T-helper 17 cell (primary cell): ENCODE measurements at regions not wholly inside any gene's neighbourhood (a gene's known extent, or its start where the extent isn't known, plus 50 kb on each side); places are given as distances from the start of the nearest gene placed in this dataset.
"Not testable (repeated sequence)": the region's sequence is repeated elsewhere in the genome, so short reads cannot be mapped to it uniquely, and the experiment has no call there.

Experiments used
- ATAC-seq: fragments of 150-1000 bp; cut with Tn5 transposase; 2 replicates; pipeline ENCODE4 v1.10.0; 2021; ENCODE audit warnings: mild to moderate bottlenecking, moderate library complexity
- DNase-seq, 3 donors: peaks; one replicate each; pipeline versions ENCODE4 v3.0.0 to v3.0.0-alpha.2; 2020 to 2021
- H3K9me3 ChIP-seq: one replicate; pipeline ENCODE4 v1.7.0; 2013; ENCODE audit warnings: low read length, mild to moderate bottlenecking; ENCODE audit not compliant: control insufficient read depth, poor library complexity, severe bottlenecking
- H3K27ac Mint-ChIP-seq: one replicate; pipeline ENCODE4 v1.8.0; 2022; ENCODE audit warnings: mild to moderate bottlenecking, moderate library complexity, mixed read lengths
- H3K27me3 Mint-ChIP-seq: one replicate; pipeline ENCODE4 v1.8.0; 2022; ENCODE audit warnings: mixed read lengths
- H3K36me3 Mint-ChIP-seq: one replicate; pipeline ENCODE4 v1.8.0; 2022; ENCODE audit warnings: low read depth, mixed read lengths
- H3K4me1 Mint-ChIP-seq: one replicate; pipeline ENCODE4 v1.8.0; 2022; ENCODE audit warnings: mild to moderate bottlenecking, mixed read lengths
- H3K4me3 Mint-ChIP-seq: one replicate; pipeline ENCODE4 v1.8.0; 2022; ENCODE audit warnings: mild to moderate bottlenecking, moderate library complexity, mixed read lengths

DNA sequence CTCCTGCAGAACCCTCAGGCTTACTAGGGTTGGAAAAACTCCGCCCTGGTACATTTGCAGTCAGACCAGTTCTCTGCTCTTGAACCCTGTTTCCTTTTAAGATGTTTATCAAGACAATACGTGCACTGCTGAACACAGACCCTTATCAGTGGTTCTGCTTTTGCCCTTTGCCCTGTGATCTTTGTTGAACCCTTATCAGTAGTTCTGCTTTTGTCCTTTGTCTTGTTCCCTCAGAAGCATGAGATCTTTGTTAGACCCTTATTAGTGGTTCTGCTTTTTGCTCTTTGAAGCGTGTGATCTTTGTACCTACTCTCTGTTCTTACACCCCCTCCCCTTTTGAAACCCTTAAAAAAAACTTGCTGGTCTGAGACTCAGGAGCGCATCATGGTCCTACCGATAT is 457.5 kb upstream of the FSHR start:
- not testable (repeated sequence) for H3K9me3 ChIP-seq, DNase-seq, H3K4me3 Mint-ChIP-seq, H3K27ac Mint-ChIP-seq, ATAC-seq, H3K36me3 Mint-ChIP-seq, H3K4me1 Mint-ChIP-seq, H3K27me3 Mint-ChIP-seq

DNA sequence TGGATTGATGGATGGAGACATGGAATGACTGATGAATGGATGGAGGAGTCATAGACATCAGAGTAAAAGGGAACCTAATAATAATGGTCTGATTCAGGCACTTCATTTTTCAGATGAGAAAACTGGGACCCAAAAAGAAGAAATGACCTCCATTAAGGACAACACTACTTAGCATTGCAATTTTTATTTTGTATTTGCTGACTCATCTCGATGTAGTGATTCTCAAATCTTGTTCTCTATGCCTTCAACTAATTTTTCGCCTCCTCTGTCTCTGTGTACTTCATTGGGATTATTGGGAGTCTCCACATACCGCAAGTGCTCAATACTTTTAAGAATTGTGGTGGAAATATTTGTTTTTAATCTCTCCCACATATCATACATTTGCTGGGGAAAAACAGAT is 446.2 kb upstream of the FSHR start:
- no peaks in the 10 kb centered on the region for H3K9me3 ChIP-seq
- no peak for DNase-seq
- Mint-ChIP-seq H3K36me3 (no peaks in the 10 kb centered on the region), H3K27me3 (no peaks in the 10 kb centered on the region), H3K4me1 (no peaks in the 10 kb centered on the region), H3K4me3 (no peak overlapping the region), H3K27ac (no peak overlapping the region)
- no peak for ATAC-seq

- no peaks in the 10 kb centered on the region for H3K4me1 Mint-ChIP-seq
- H3K27ac Mint-ChIP-seq = no peak overlapping the region
- H3K4me3 Mint-ChIP-seq = no peak overlapping the region
- H3K9me3 ChIP-seq = no peaks in the 10 kb centered on the region
- DNase-seq (no peak), ATAC-seq (no peak)
- H3K27me3 Mint-ChIP-seq = no peaks in the 10 kb centered on the region
- no peaks in the 10 kb centered on the region for H3K36me3 Mint-ChIP-seq
These were observed 443.9 kb upstream of the FSHR start for GRCh38 chr2:49598231-49598630.

GRCh38 chr2:49585921-49586320 is 431.6 kb upstream of the FSHR start:
- DNase-seq (no peak), ATAC-seq (no peak)
- H3K4me1 Mint-ChIP-seq = no peaks in the 10 kb centered on the region
- no peaks in the 10 kb centered on the region for H3K27me3 Mint-ChIP-seq
- H3K9me3 ChIP-seq = no peaks in the 10 kb centered on the region
- H3K27ac Mint-ChIP-seq = no peak overlapping the region
- no peaks in the 10 kb centered on the region for H3K36me3 Mint-ChIP-seq
- no peak overlapping the region for H3K4me3 Mint-ChIP-seq

DNA sequence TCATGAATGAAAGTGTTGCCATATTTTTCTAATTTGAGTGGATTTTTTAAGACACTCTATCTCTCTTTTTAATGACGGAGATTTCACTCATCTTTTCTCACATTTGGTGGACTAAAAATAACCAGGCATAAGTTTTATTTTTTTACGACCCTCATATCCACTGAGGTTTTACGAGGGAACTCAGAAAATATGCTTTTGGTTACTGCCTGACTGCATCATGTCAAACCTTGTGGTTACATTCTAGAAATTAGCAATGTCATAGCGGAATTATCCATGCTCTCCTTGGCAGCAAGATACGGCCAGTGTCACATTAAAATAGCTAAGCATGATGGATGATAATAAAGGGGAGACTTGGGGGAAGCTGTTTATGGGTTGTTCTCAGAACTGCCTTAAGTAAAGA is 428.6 kb upstream of the FSHR start:
- ATAC-seq (no peak), DNase-seq (no peak)
- Mint-ChIP-seq H3K36me3 (no peaks in the 10 kb centered on the region), H3K27me3 (no peaks in the 10 kb centered on the region), H3K27ac (no peak overlapping the region), H3K4me3 (no peak overlapping the region), H3K4me1 (no peaks in the 10 kb centered on the region)
- no peaks in the 10 kb centered on the region for H3K9me3 ChIP-seq

DNA sequence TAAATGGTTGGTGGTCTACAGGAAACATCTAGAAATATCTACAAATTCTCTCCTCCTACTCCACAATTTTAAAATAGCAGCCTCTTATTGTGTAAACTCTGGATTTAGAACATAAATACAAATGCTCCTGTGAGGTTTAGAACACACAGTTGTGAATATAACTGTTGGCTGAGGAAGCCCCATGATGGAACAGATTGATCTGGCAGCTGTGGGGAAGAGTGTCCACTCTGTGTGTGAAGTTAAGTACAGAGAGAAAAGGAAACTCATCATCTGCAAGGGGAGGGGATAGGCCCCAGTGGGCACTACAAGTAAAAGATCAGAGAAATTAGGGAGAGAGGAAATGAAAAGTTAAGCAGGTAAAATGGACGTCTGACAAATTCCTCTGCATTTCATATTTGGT is 422.7 kb upstream of the FSHR start:
- Mint-ChIP-seq H3K27ac (no peak overlapping the region), H3K36me3 (no peaks in the 10 kb centered on the region), H3K4me1 (no peaks in the 10 kb centered on the region), H3K27me3 (no peaks in the 10 kb centered on the region), H3K4me3 (no peak overlapping the region)
- DNase-seq (no peak), ATAC-seq (no peak)
- no peaks in the 10 kb centered on the region for H3K9me3 ChIP-seq

- Mint-ChIP-seq H3K4me3 (no peak overlapping the region), H3K4me1 (no peaks in the 10 kb centered on the region), H3K36me3 (no peaks in the 10 kb centered on the region), H3K27ac (no peak overlapping the region), H3K27me3 (no peaks in the 10 kb centered on the region)
- ATAC-seq (no peak), DNase-seq (no peak)
- no peaks in the 10 kb centered on the region for H3K9me3 ChIP-seq
These were observed 414.9 kb upstream of the FSHR start for GRCh38 chr2:49569176-49569575.

DNA sequence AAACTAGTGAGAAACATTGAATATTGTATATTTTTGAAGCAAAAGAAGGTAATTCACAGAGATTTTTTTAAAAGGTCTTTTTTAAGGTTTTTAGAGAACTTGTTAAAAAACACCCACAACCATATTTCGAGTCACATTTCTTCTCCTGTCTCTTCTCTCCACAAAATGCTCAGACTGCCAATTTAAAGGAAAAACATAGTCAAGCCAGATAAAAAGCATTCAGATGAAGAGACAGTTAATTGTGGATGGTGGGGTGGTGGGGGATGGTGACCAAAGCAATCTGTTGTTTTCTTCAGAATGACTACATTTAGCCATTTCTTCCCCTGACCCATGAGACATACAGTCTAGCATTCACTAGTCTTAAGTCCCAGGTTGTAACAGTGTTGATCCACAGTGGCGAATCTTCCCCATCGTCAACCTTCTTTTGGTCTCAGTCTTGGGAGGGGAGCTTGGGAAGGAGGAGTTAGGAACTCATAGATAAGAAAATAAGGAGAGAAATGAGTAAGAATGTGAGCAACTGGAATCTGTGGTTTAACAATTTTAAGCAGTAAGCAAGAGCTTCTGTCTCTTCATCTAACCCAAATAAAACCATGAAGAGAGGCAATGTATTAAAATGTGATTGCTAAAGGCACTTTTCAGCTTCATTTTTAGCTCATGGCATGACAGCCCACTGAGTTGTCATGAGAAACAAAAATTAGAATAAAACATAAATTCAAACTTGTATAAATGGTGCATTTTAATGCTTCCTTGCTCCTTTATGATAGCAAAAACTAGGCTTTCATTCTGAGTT is 413.7 kb upstream of the FSHR start:
- no peak overlapping the region for H3K27ac Mint-ChIP-seq
- no peaks in the 10 kb centered on the region for H3K4me1 Mint-ChIP-seq
- no peak overlapping the region for H3K4me3 Mint-ChIP-seq
- H3K9me3 ChIP-seq = no peaks in the 10 kb centered on the region
- no peaks in the 10 kb centered on the region for H3K27me3 Mint-ChIP-seq
- no peak for DNase-seq
- no peaks in the 10 kb centered on the region for H3K36me3 Mint-ChIP-seq
- no peak for ATAC-seq

DNA sequence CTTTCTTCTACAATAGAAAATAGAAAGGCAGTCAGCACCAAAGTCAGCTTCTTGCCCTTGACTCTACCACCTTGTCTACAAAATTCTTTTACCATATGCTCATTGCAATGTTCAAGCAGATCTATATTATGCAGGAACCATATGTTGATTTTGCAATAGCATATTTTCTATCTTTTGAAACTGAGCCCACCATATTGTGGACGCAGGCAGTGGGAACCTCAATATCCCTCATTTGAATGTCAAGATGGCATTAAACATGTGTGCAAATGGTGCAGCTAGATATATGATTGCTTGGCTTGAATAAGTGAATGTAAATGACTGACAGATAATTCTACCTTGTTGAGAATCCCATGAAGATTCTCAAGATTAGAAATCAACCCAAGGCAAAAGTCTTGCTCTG is 412.7 kb upstream of the FSHR start:
- DNase-seq = no peak
- Mint-ChIP-seq H3K36me3 (no peaks in the 10 kb centered on the region), H3K27me3 (no peaks in the 10 kb centered on the region), H3K4me1 (no peaks in the 10 kb centered on the region), H3K27ac (no peak overlapping the region), H3K4me3 (no peak overlapping the region)
- no peak for ATAC-seq
- H3K9me3 ChIP-seq = no peaks in the 10 kb centered on the region

DNA sequence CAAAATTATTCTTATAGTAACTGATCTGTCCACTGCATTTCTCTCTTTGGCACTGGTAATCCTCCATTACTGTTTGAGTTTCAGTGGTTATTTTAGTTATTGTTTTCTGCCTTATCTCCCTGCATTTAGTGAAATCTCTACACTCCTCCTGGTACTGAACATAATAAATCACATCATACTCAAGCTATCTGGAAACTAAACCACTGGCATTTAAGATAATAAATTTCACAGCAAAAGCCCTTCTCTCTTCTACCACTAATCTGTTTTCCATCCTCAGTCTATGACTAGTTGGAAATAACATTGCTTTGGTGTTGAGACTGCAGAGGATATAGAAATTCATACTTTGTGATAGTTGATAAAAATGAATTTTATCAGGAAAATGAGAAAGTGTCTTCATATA is 399.3 kb upstream of the FSHR start:
- Mint-ChIP-seq H3K27me3 (no peaks in the 10 kb centered on the region), H3K4me3 (no peak overlapping the region), H3K27ac (no peak overlapping the region), H3K4me1 (no peaks in the 10 kb centered on the region), H3K36me3 (no peaks in the 10 kb centered on the region)
- no peak for DNase-seq
- no peak for ATAC-seq
- H3K9me3 ChIP-seq = no peaks in the 10 kb centered on the region

DNA sequence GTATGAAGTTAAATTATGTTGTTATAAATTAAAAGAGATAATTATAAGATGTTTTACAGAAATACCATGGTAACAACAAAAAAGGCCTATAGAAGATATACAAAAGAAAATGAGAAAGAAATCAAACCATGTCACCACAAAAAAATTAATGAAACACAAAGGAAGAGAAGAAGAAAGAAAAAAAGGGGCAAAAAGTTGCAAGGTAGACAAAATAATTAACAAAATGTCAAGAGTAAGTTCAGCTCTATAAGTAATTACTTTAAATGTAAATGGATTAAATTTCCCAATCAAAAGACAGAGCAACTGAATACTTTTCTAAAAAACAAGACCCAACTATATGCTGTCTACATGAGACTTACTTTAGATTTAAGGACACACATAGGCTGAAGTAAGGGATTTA is 378.4 kb upstream of the FSHR start:
- no peaks in the 10 kb centered on the region for H3K27me3 Mint-ChIP-seq
- no peak for DNase-seq
- no peaks in the 10 kb centered on the region for H3K9me3 ChIP-seq
- no peak overlapping the region for H3K27ac Mint-ChIP-seq
- ATAC-seq = no peak
- no peak overlapping the region for H3K4me3 Mint-ChIP-seq
- no peaks in the 10 kb centered on the region for H3K36me3 Mint-ChIP-seq
- H3K4me1 Mint-ChIP-seq = no peaks in the 10 kb centered on the region

GRCh38 chr2:49515996-49516782 is 361.9 kb upstream of the FSHR start:
- Mint-ChIP-seq H3K27ac (no peak overlapping the region), H3K36me3 (no peaks in the 10 kb centered on the region), H3K4me3 (no peak overlapping the region), H3K27me3 (no peaks in the 10 kb centered on the region), H3K4me1 (no peaks in the 10 kb centered on the region)
- H3K9me3 ChIP-seq = no peaks in the 10 kb centered on the region
- DNase-seq = no peak
- ATAC-seq = no peak

DNA sequence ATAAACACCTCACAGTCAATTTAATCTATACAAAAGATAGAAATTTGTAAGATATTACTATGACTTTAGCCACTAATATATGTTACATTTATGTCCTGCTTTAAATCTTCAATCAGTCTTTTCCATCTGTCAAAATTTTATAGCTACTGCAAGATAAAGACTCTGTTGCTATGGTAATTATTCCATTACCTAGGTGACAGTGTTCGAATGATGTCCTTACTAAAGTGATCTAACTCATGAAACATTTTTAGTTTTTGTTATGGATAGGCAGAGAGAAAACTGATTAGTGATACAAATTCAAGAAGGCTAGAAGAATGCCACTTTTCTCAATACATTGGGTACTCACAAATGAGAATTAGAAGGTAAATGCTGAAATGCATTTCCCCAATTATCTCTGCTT is 359.9 kb upstream of the FSHR start:
- Mint-ChIP-seq H3K36me3 (no peaks in the 10 kb centered on the region), H3K4me3 (no peak overlapping the region), H3K4me1 (no peaks in the 10 kb centered on the region), H3K27me3 (no peaks in the 10 kb centered on the region), H3K27ac (no peak overlapping the region)
- ATAC-seq (no peak), DNase-seq (no peak)
- no peaks in the 10 kb centered on the region for H3K9me3 ChIP-seq

- ATAC-seq (no peak), DNase-seq (no peak)
- H3K27ac Mint-ChIP-seq = no peak overlapping the region
- H3K4me1 Mint-ChIP-seq = no peaks in the 10 kb centered on the region
- no peaks in the 10 kb centered on the region for H3K27me3 Mint-ChIP-seq
- no peaks in the 10 kb centered on the region for H3K36me3 Mint-ChIP-seq
- no peak overlapping the region for H3K4me3 Mint-ChIP-seq
- H3K9me3 ChIP-seq = no peaks in the 10 kb centered on the region
These were observed 336.4 kb upstream of the FSHR start for GRCh38 chr2:49490710-49491109.
